Esophagus squamous epithelium (tissue), 4 donors: ENCODE measurements at regions not wholly inside any gene's neighbourhood (a gene's known extent, or its start where the extent isn't known, plus 50 kb on each side); places are given as distances from the start of the nearest gene placed in this dataset.

Experiments
- CTCF ChIP-seq, 6 experiments: fragments of 450-650 bp in 4 of 6; fragments of 200-600 bp in 2 of 6; sonication (generic) in 2 of 6; IDR thresholded peaks; one replicate each; pipeline ENCODE4 v1.5.1; 2016 to 2019; ENCODE audit warnings: antibody characterized with exemption in 6 of 6, mild to moderate bottlenecking in 4 of 6, moderate library complexity in 4 of 6
- POLR2A ChIP-seq, 4 donors: fragments of 450-650 bp; IDR thresholded peaks; one replicate each; pipeline ENCODE4 v1.6.1; 2017; ENCODE audit warnings: antibody characterized with exemption in 4 of 4, mild to moderate bottlenecking in 4 of 4, moderate library complexity in 3 of 4

- no peak for TF ChIP-seq CTCF (IDR thresholded peaks at IDR 0.05)
- TF ChIP-seq POLR2A (IDR thresholded peaks at IDR 0.05), result no peak
Measured at GRCh38 chr2:56040834-56041233, 117.3 kb upstream of the EFEMP1 start.
